PC-3 (cell line): ENCODE measurements at regions not wholly inside any gene's neighbourhood (a gene's known extent, or its start where the extent isn't known, plus 50 kb on each side); places are given as distances from the start of the nearest gene placed in this dataset.

Experiments used
- ATAC-seq: fragments of 200-7000 bp; cut with Tn5 transposase; 2 replicates; pipeline ENCODE4 v1.9.1; 2020; ENCODE audit warnings: mild to moderate bottlenecking, moderate library complexity
- BruUV-seq: library from RNA; stranded (reverse); fragments of 400-500 nt; replicated peaks from 2 replicates; lab custom pipeline; 2021; lab: Mats Ljungman, UMichigan
- CTCF ChIA-PET: fragments of 300-600 bp; sonication (Branson Sonifier 250); formaldehyde crosslinking; loops from one replicate; lab custom pipeline; 2022; ENCODE audit warnings: antibody characterized with exemption; lab: Charles Lee
- POLR2A ChIA-PET: fragments of 300-600 bp; sonication (Branson Sonifier 250); formaldehyde crosslinking; loops from one replicate; lab custom pipeline; 2022; ENCODE audit warnings: antibody characterized with exemption; ENCODE audit not compliant: unreplicated experiment; lab: Charles Lee
- DNase-seq: peaks from one replicate; pipeline ENCODE4 v3.0.0-alpha.2; 2015
- H2AFZ ChIP-seq: fragments of 300-600 bp; sonication (generic); 2 replicates; pipeline ENCODE4 v1.6.0; 2016; ENCODE audit warnings: antibody characterized with exemption, low read length
- H3F3A ChIP-seq: fragments of 300-600 bp; sonication (generic); one replicate; pipeline ENCODE4 v1.6.0; 2017; ENCODE audit warnings: antibody characterized with exemption, low read length, control low read depth, mild to moderate bottlenecking; ENCODE audit not compliant: unreplicated experiment
- H3K27ac ChIP-seq: fragments of 300-600 bp; sonication (generic); 2 replicates; pipeline ENCODE4 v1.5.1; 2016; ENCODE audit warnings: mild to moderate bottlenecking, low read length
- H3K27me3 ChIP-seq: fragments of 300-600 bp; sonication (generic); 2 replicates; pipeline ENCODE4 v1.6.1; 2016; ENCODE audit warnings: low read length, mixed read lengths
- H3K36me3 ChIP-seq: fragments of 300-600 bp; sonication (generic); 2 replicates; pipeline ENCODE4 v1.6.1; 2016; ENCODE audit warnings: low read depth, mixed run types, low read length, mixed read lengths
- H3K4me1 ChIP-seq: fragments of 300-600 bp; sonication (generic); 2 replicates; pipeline ENCODE4 v1.5.1; 2016; ENCODE audit warnings: low read length; ENCODE audit not compliant: insufficient read depth
- H3K4me2 ChIP-seq: fragments of 300-600 bp; sonication (generic); 2 replicates; pipeline ENCODE4 v1.6.0; 2016; ENCODE audit warnings: low read length
- H3K4me3 ChIP-seq: fragments of 300-600 bp; sonication (generic); 2 replicates; pipeline ENCODE4 v1.5.1; 2016; ENCODE audit warnings: mild to moderate bottlenecking, low read length, mixed read lengths
- H3K79me2 ChIP-seq: fragments of 300-600 bp; sonication (generic); 2 replicates; pipeline ENCODE4 v1.6.1; 2017; ENCODE audit warnings: low read length, mixed read lengths
- H3K9ac ChIP-seq: fragments of 300-600 bp; sonication (generic); 2 replicates; pipeline ENCODE4 v1.6.0; 2016; ENCODE audit warnings: mild to moderate bottlenecking, low read length
- H3K9me2 ChIP-seq: fragments of 300-600 bp; sonication (generic); replicated peaks from 2 replicates; pipeline ENCODE4 v1.6.1; 2016; ENCODE audit warnings: mixed run types, low read length, mixed read lengths
- H3K9me3 ChIP-seq: fragments of 300-600 bp; sonication (generic); 2 replicates; pipeline ENCODE4 v1.6.1; 2016; ENCODE audit warnings: low read length, mixed read lengths
- H4K20me1 ChIP-seq: fragments of 300-600 bp; sonication (generic); 2 replicates; pipeline ENCODE4 v1.6.1; 2016; ENCODE audit warnings: low read length, mixed read lengths
- EZH2 ChIP-seq: fragments of 300-600 bp; sonication (generic); IDR thresholded peaks from one replicate; pipeline ENCODE4 v1.6.1; 2017; ENCODE audit warnings: antibody characterized with exemption, mild to moderate bottlenecking, low read length; ENCODE audit not compliant: unreplicated experiment
- EZH2phosphoT487 ChIP-seq: fragments of 300-600 bp; sonication (generic); IDR thresholded peaks from 2 replicates; pipeline ENCODE4 v1.6.1; 2018; ENCODE audit warnings: mild to moderate bottlenecking, antibody characterized with exemption, low read length, borderline replicate concordance
- intact Hi-C: fragments of 100-400 bp; cut with micrococcal nuclease; formaldehyde crosslinking; loops from 2 replicates; pipeline ENCODE4 v1.9.0; 2023
- TF ChIP-seq, protein P1 (sequence below): fragments of 300-600 bp; sonication (generic); conservative IDR thresholded peaks from 2 replicates; pipeline ENCODE4 v1.5.1; 2017; ENCODE audit warnings: antibody characterized with exemption, low read depth, mild to moderate bottlenecking, low read length

DNA sequence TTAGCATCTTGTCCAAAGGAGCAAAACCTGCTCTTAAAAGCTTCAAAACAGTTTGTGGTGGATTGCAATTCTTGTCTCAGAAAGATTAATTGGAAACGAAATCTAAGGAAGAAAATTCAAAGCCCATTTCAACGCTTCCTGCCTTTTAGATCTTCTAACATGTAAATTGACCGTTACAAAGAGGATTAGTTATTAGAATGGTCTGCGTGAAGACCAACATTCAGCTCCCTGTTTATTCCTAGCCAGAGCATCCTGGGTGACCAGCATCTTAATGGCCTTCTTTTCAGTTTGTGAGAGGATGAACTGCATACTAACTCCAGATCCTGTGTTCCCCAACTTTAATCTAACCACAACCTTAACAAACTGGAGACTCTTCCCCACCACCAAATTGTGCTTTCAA is 109.9 kb upstream of the SLC1A3 start:
- Histone ChIP-seq H3K36me3 (no peaks in the 10 kb centered on the region), H3K27me3 (no peaks in the 10 kb centered on the region), H3K4me1 (peaks cover 21% of the 10 kb centered on the region), H3K9ac (no peak overlapping the region), H3F3A (no peaks in the 10 kb centered on the region), H2AFZ (no peak overlapping the region), H3K27ac (no peak overlapping the region), H3K79me2 (no peaks in the 10 kb centered on the region), H3K4me3 (no peak overlapping the region), H3K9me2 (no peaks in the 10 kb centered on the region), H4K20me1 (no peaks in the 10 kb centered on the region), H3K4me2 (no peak overlapping the region), H3K9me3 (no peaks in the 10 kb centered on the region)
- DNase-seq (no peak), ATAC-seq (no peak)
- CTCF ChIA-PET: no interaction called here
- POLR2A ChIA-PET: no interaction called here
- TF ChIP-seq, protein P1, sequence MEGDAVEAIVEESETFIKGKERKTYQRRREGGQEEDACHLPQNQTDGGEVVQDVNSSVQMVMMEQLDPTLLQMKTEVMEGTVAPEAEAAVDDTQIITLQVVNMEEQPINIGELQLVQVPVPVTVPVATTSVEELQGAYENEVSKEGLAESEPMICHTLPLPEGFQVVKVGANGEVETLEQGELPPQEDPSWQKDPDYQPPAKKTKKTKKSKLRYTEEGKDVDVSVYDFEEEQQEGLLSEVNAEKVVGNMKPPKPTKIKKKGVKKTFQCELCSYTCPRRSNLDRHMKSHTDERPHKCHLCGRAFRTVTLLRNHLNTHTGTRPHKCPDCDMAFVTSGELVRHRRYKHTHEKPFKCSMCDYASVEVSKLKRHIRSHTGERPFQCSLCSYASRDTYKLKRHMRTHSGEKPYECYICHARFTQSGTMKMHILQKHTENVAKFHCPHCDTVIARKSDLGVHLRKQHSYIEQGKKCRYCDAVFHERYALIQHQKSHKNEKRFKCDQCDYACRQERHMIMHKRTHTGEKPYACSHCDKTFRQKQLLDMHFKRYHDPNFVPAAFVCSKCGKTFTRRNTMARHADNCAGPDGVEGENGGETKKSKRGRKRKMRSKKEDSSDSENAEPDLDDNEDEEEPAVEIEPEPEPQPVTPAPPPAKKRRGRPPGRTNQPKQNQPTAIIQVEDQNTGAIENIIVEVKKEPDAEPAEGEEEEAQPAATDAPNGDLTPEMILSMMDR: no peak
- TF ChIP-seq EZH2 (no peak), EZH2phosphoT487 (no peak)
- no TSS peak for BruUV-seq
- intact Hi-C loops: no loop called here

DNA sequence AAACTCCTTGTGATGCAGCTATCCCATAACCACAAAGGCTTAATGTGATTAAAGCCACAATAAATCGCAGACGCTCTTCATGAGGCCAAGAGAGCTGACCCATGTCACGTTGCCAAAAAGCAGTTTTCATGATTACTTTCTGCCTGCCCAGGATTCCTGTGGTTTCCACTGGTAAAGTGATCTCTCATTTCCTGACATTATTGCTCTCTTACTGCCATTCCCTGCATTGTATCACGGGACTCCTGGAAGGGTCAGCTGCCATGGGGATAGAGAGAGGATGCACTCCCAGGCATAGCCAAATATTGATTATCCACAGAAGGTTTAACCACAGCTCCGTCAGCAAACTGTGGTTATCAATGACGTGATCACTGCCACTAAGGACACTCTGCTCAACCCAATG is 103.8 kb upstream of the SLC1A3 start:
- Histone ChIP-seq H3K36me3 (no peaks in the 10 kb centered on the region), H3F3A (peaks cover 3% of the 10 kb centered on the region), H3K4me1 (peaks cover 26% of the 10 kb centered on the region), H3K27ac (peak overlapping the region; percentile 73), H3K4me2 (peak overlapping the region; percentile 53), H4K20me1 (no peaks in the 10 kb centered on the region), H2AFZ (no peak overlapping the region), H3K9me2 (no peaks in the 10 kb centered on the region), H3K4me3 (no peak overlapping the region), H3K27me3 (no peaks in the 10 kb centered on the region), H3K9me3 (no peaks in the 10 kb centered on the region), H3K9ac (no peak overlapping the region; the same call in 1 of the 2 replicates), H3K79me2 (no peaks in the 10 kb centered on the region)
- ATAC-seq (peak; percentile 98), DNase-seq (peak; percentile 96)
- BruUV-seq: no TSS peak
- intact Hi-C loops: loop anchor here (2.0 kb wide), 1 partner anchor 80 kb away; no protein-coding TSS in a partner anchor
- TF ChIP-seq EZH2 (no peak), EZH2phosphoT487 (no peak)
- TF ChIP-seq, protein P1: no peak
- POLR2A ChIA-PET: no interaction called here
- CTCF ChIA-PET: interaction anchor here (1.0 to 1.2 kb wide), 2 partner anchors 84 to 88 kb away, joined by 3 read pairs; no protein-coding TSS in a partner anchor

DNA sequence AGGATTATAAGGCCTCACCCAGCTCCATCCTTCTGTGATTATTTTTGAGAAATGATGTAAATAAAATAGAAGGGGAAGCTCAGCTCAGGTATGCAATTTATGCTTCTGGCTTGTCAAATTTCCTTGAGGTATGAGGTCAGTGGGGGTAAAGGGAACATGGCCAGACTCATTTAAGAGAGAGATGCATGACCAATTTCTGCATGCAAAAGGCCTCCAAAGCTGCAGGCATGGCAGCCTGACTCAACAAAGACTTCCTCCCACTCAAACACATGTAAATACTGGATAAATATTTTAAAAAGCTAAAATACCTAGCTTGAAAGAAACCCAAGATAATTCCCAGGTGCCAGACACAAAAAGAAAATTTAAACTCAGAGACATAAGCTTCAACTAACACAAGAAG is 101.4 kb upstream of the SLC1A3 start:
- ChIA-PET POLR2A (interaction anchor here (0.6 kb wide), 1 partner anchor 170 kb away, joined by 3 read pairs; no protein-coding TSS in a partner anchor), CTCF (interaction anchor here (2.8 kb wide), 1 partner anchor 90 kb away, joined by 30 read pairs; no protein-coding TSS in a partner anchor)
- Histone ChIP-seq H3K9me3 (no peaks in the 10 kb centered on the region), H3K27ac (no peak overlapping the region), H3K79me2 (no peaks in the 10 kb centered on the region), H3K27me3 (no peaks in the 10 kb centered on the region), H3K36me3 (no peaks in the 10 kb centered on the region), H3K4me2 (no peak overlapping the region), H3K9me2 (no peaks in the 10 kb centered on the region), H3K9ac (no peak overlapping the region), H2AFZ (no peak overlapping the region), H3F3A (peaks cover 3% of the 10 kb centered on the region), H3K4me3 (no peak overlapping the region), H3K4me1 (peaks cover 27% of the 10 kb centered on the region), H4K20me1 (no peaks in the 10 kb centered on the region)
- intact Hi-C loops: no loop called here
- no peak for ATAC-seq
- TF ChIP-seq, protein P1: no peak
- TF ChIP-seq EZH2phosphoT487: no peak
- no peak for TF ChIP-seq EZH2
- no TSS peak for BruUV-seq
- peak; percentile 9 for DNase-seq
